Adipocyte (in vitro differentiated cells): ENCODE measurements at regions not wholly inside any gene's neighbourhood (a gene's known extent, or its start where the extent isn't known, plus 50 kb on each side); places are given as distances from the start of the nearest gene placed in this dataset.

Source experiments
- DNase-seq: peaks from one replicate; pipeline ENCODE4 v3.0.0-alpha.2; 2015; ENCODE audit warnings: low read depth
- H3K27me3 ChIP-seq: replicated peaks from 2 replicates; pipeline ENCODE4 v1.7.0; 2013; ENCODE audit warnings: mild to moderate bottlenecking, low read length, moderate library complexity; ENCODE audit not compliant: control insufficient read depth, insufficient read depth
- H3K36me3 ChIP-seq: 2 replicates; pipeline ENCODE4 v1.7.0; 2013; ENCODE audit warnings: low read length, mild to moderate bottlenecking, moderate library complexity; ENCODE audit not compliant: control insufficient read depth, insufficient read depth, severe bottlenecking
- H3K4me1 ChIP-seq: 2 replicates; pipeline ENCODE4 v1.7.0; 2013; ENCODE audit warnings: mild to moderate bottlenecking, low read length, moderate library complexity; ENCODE audit not compliant: control insufficient read depth, insufficient read depth
- H3K4me3 ChIP-seq: 2 replicates; pipeline ENCODE4 v1.7.0; 2013; ENCODE audit warnings: mild to moderate bottlenecking, low read length, moderate library complexity
- H3K9ac ChIP-seq: 2 replicates; pipeline ENCODE4 v1.7.0; 2013; ENCODE audit warnings: mild to moderate bottlenecking, low read length, moderate library complexity
- H3K9me3 ChIP-seq: 2 replicates; pipeline ENCODE4 v1.7.0; 2013; ENCODE audit warnings: mild to moderate bottlenecking, low read length, moderate library complexity; ENCODE audit not compliant: control insufficient read depth

DNA sequence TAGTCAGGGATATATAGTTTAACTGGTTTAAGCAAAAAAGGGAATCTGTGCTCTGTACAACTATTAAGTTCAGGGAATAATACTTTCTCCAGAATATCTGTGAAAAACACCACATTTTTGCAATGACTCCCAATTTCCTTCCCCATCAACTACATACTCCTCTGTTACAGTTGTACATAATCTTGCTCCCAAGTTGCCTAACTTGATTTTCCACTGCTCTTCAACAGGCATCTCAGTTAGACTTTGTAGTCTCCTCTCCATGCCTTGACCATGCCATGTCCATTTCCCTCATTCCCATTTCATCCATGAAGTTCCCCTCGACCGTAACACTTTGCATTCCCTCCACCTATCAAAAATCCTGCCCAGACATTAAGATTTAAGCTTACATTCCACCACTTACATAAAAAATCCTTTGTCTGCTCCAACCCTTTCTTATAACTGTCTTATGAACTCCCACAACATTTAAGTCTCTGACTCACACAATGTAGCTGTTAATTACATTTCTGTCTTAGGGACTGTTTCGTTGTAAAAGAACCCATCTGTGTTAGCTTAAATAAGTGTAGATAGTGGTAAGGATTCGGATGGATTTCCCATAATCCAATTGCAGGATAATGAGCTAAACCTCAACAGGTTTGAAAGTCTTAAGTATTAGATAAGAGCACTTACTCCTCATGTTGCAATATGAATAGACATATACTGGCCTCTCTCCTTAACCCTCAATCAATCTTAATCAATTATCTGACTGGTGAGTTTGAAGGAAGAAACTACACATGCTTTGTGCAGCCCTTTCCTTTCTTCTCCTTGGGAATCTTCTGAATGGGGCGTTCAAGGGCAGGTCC is 156.5 kb downstream of the PAWR start:
- Histone ChIP-seq H3K4me1 (no peaks in the 10 kb centered on the region), H3K9me3 (no peaks in the 10 kb centered on the region), H3K36me3 (no peaks in the 10 kb centered on the region), H3K27me3 (no peaks in the 10 kb centered on the region), H3K4me3 (no peak overlapping the region), H3K9ac (no peak overlapping the region)
- no peak for DNase-seq

GRCh38 chr12:79532907-79533288 is 157.9 kb downstream of the PAWR start:
- no peaks in the 10 kb centered on the region for H3K36me3 ChIP-seq
- no peak overlapping the region for H3K9ac ChIP-seq
- peak; percentile 39 for DNase-seq
- H3K27me3 ChIP-seq = no peaks in the 10 kb centered on the region
- no peak overlapping the region for H3K4me3 ChIP-seq
- no peaks in the 10 kb centered on the region for H3K9me3 ChIP-seq
- H3K4me1 ChIP-seq = peaks cover 1% of the 10 kb centered on the region

DNA sequence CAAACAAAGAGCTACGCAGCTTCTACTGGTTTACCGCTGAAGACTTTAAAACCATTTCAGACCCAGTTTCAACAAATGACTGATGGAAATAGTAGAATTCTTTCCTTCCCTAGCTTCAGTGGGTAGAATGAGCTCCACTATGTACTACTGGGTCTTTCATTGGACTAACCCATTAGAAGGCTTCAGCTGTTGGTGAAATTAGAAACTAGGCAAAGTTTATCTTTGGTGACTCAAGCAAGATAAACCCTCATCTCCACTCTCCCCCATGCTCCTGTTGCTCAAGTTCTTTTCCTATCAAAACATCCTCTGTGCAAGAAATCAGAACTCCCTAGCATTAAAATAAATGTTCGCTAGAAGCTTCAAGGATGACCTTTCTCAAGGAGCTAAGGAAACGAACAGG is 159.2 kb downstream of the PAWR start:
- Histone ChIP-seq H3K36me3 (no peaks in the 10 kb centered on the region), H3K27me3 (no peaks in the 10 kb centered on the region), H3K4me1 (peaks cover 5% of the 10 kb centered on the region), H3K4me3 (no peak overlapping the region), H3K9ac (no peak overlapping the region), H3K9me3 (no peaks in the 10 kb centered on the region)
- DNase-seq = no peak

- Histone ChIP-seq H3K9me3 (no peaks in the 10 kb centered on the region), H3K27me3 (no peaks in the 10 kb centered on the region), H3K9ac (no peak overlapping the region), H3K4me1 (peaks cover 5% of the 10 kb centered on the region), H3K36me3 (no peaks in the 10 kb centered on the region), H3K4me3 (no peak overlapping the region)
- no peak for DNase-seq
These were observed 163.3 kb downstream of the PAWR start for GRCh38 chr12:79527473-79527872.

- no peaks in the 10 kb centered on the region for H3K9me3 ChIP-seq
- H3K4me1 ChIP-seq = peaks cover 5% of the 10 kb centered on the region
- H3K36me3 ChIP-seq = no peaks in the 10 kb centered on the region
- no peak overlapping the region for H3K9ac ChIP-seq
- H3K27me3 ChIP-seq = no peaks in the 10 kb centered on the region
- no peak overlapping the region for H3K4me3 ChIP-seq
- no peak for DNase-seq
These were observed 165.4 kb downstream of the PAWR start for GRCh38 chr12:79525357-79525756.

DNA sequence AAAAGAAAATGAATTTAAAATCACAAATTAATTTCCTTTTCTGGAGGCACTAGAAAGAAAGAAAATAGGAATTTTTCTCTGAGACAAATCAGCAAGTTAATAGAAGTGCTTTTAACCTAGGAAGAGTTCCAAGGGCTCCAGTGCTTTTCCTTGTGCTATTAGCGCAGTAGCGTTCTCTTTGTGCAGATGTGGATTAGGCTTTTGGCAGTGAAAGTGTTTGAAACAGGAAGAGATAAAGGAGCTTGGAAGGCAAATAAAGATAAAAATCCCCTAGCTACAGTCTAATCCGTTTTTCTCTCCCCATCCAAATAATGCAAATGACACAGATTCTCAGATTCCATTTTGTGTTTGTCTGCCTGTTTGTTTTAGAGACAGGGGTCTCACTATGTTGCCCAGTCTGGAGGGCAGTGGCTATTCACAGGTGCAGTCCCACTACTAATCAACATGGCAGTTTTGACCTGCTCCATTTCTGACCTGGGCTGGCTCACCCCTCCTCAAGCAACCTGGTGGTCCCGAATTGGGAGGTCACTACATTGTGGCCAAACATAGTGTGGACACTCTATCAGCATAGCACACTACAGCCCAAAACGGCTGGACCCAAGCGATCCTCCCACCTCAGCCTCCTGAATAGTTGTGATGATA is 166.1 kb downstream of the PAWR start:
- Histone ChIP-seq H3K9me3 (no peaks in the 10 kb centered on the region), H3K4me1 (peaks cover 5% of the 10 kb centered on the region), H3K27me3 (no peaks in the 10 kb centered on the region), H3K9ac (no peak overlapping the region), H3K36me3 (no peaks in the 10 kb centered on the region), H3K4me3 (no peak overlapping the region)
- no peak for DNase-seq

DNA sequence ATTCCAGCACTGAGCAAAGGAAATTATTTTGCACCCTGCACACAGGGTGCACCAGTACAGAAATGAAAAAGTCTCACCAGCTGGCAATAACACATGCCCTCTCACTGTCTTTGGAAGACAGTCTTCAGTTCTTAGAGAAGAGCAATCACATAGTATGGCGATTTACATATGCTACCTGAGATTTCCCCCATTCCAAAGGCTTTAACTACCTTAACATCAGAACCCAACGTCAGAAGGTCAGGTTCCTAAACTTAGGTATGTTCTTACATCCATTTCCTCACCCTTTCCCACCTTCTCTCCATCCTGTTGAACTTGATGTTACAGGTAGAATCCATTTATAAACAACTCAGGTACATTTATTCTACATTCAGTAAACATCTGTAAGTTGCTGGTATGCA is 167.8 kb downstream of the PAWR start:
- H3K9me3 ChIP-seq = no peaks in the 10 kb centered on the region
- H3K36me3 ChIP-seq = no peaks in the 10 kb centered on the region
- no peaks in the 10 kb centered on the region for H3K27me3 ChIP-seq
- H3K4me1 ChIP-seq = peaks cover 5% of the 10 kb centered on the region
- no peak for DNase-seq
- no peak overlapping the region for H3K4me3 ChIP-seq
- H3K9ac ChIP-seq = no peak overlapping the region

GRCh38 chr12:79522257-79522988 is 168.3 kb downstream of the PAWR start:
- Histone ChIP-seq H3K4me3 (no peak overlapping the region), H3K4me1 (no peaks in the 10 kb centered on the region), H3K36me3 (no peaks in the 10 kb centered on the region), H3K9me3 (no peaks in the 10 kb centered on the region), H3K9ac (no peak overlapping the region), H3K27me3 (no peaks in the 10 kb centered on the region)
- no peak for DNase-seq

GRCh38 chr12:79521576-79521975 is 169.2 kb downstream of the PAWR start:
- H3K36me3 ChIP-seq = no peaks in the 10 kb centered on the region
- no peak overlapping the region for H3K4me3 ChIP-seq
- no peaks in the 10 kb centered on the region for H3K27me3 ChIP-seq

GRCh38 chr12:79517363-79517762 is 173.4 kb downstream of the PAWR start:
- Histone ChIP-seq H3K36me3 (no peaks in the 10 kb centered on the region), H3K9me3 (no peaks in the 10 kb centered on the region), H3K9ac (no peak overlapping the region), H3K4me3 (no peak overlapping the region), H3K4me1 (no peaks in the 10 kb centered on the region), H3K27me3 (no peaks in the 10 kb centered on the region)
- no peak for DNase-seq

More at GRCh38 chr12:79521576-79521975, 169.2 kb downstream of the PAWR start:
- Histone ChIP-seq H3K9me3 (no peaks in the 10 kb centered on the region), H3K4me1 (no peaks in the 10 kb centered on the region), H3K9ac (no peak overlapping the region)
- no peak for DNase-seq

DNA sequence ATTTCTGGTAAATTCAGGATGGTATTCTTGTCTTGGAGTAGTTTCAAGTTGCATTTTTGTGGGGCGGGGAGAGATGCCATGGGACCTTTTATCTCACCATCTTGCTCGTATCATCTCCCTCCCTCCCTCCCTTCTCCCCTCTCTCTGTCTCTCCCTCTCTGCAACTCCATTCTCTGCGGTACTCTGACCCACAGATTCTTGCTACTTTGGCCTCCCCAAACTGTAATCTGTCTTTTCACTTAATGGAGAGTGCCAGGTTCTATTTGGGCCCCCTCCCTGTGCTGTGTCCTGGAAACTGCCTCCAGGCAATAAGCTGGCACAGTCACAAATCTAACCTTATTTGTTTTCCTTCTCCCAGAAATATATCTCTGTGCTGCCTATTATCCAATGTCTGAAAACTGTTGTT is 175.2 kb downstream of the PAWR start:
- H3K36me3 ChIP-seq = no peaks in the 10 kb centered on the region
- no peak overlapping the region for H3K9ac ChIP-seq
- H3K4me1 ChIP-seq = no peaks in the 10 kb centered on the region
- H3K27me3 ChIP-seq = no peaks in the 10 kb centered on the region
- no peak overlapping the region for H3K4me3 ChIP-seq
- peak; percentile 29 for DNase-seq
- no peaks in the 10 kb centered on the region for H3K9me3 ChIP-seq
